GM18858 (cell line): ENCODE measurements at regions not wholly inside any gene's neighbourhood (a gene's known extent, or its start where the extent isn't known, plus 50 kb on each side); places are given as distances from the start of the nearest gene placed in this dataset.
"Not testable (repeated sequence)": the region's sequence is repeated elsewhere in the genome, so short reads cannot be mapped to it uniquely, and the experiment has no call there.

Source experiments
- ATAC-seq: cut with Tn5 transposase; IDR thresholded peaks from one replicate; pipeline ENCODE4 v1.9.1; 2021; ENCODE audit not compliant: unreplicated experiment

DNA sequence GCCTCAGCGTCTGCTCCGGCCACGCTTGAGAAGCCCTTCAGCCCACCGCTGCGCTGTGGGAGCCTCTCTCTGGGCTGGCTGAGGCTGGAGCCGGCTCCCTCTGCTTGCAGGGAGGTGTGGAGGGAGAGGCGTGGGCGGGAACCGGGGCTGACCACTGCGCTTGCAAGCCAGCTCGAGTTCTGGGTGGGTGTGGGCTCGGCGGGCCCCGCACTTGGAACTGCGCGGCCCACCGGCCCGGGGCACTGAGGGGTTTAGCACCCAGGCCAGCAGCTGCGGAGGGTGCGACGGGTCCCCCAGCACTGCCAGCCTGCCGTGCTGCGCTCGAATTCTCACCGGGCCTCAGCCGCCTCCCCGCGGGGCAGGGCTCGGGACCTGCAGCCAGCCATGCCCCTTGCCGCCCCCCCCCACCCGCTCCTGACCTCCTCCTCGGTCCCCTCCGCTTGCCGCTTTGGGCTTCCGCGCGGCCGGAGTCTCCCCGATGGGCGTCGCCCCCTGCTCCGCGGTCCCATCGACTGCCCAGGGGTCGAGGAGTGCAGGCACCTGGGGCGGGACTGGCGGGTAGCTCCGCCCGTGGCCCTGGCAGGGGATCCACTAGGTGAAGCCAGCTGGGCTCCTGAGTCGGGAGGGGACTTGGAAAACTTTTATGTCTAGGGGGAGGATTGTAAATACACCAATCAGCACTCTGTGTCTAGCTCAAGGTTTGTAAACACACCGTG, 106.7 kb downstream of the RAP2B start:
- no peak for ATAC-seq

DNA sequence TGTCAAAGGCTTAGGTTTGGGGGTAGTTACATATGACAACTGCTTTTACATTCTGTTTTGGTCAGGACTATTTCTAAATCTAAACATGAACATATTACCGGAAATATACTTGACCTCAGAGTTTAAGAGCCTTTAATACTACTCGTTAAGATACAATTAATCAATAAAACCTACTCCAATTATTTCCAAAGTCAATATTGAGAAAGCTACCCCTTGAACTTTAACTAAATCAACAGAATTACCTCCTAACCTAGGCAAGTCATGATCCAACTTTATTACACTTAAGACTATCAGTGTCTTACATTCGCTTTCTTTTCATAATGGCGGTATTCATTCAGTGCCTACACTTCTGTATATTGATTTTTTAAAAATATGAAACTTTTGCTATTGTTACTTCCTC, 107.7 kb downstream of the RAP2B start:
- no peak for ATAC-seq

DNA sequence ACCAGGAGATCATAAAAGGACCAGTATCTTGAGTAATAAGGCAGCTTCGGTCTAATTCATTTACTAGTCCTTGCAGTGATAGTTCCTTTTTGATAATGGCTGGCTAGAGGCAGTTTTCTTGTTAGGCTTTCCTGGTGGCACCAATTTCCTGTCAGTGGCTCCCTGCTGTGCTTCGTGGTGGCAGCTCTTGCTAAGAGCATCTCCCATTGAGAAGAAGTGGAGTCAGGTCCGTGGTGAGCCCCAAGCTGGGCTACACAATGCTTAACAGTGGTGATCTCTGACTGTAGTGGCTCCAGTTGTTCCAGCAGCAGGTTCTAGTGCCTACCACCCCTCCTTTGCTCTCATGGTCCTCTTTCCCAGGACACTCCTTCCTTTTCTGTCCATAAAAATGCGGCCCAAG, 111.2 kb downstream of the RAP2B start:
- no peak for ATAC-seq

DNA sequence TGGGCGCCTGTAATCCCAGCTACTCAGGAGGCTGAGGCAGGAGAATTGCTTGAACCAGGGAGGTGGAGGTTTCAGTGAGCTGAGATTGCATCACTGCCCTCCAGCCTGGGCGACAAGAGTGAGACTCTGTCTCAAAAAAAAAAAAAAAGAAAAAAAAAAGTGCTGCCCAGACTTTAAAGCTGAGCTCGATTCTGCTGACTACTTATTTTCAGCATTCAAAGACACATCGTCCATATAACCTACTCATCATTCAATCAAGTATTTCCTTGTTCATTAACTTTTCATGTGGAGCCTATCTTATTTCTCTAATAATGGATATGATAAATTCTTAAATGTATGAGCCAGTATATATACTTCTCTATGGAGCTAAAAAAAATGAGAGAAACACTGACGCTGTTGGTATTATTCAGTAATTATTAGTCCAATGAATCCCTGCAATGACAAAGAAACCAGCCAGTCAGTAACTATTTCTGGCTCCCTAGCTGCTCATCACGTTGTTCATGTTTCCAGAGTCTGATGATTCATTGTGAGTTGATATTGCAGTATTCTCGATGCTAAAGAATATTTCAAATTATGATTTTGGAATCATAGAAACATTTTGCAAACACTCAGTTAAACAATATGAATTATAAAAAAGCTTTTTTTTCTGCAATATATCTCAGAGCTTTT, 111.9 kb downstream of the RAP2B start:
- ATAC-seq = no peak

DNA sequence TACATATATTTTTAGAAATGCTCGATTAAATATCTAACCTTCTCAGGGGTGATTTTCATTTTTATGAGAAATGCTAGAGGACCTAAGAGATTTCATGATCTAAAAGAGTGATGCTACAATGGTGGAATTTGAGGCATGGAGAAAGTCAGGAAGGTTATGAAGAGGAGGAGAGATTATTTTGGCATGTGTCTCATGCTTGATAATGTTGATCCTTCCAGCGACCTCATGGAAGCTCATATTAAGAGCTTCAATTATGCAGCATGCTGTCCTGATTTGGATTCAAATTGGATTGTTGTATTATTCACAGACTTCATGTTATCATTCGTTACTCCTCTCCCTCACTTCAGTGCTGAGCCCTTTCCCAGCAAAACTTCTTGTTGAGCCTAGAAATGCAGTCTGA, 112.5 kb downstream of the RAP2B start:
- no peak for ATAC-seq

DNA sequence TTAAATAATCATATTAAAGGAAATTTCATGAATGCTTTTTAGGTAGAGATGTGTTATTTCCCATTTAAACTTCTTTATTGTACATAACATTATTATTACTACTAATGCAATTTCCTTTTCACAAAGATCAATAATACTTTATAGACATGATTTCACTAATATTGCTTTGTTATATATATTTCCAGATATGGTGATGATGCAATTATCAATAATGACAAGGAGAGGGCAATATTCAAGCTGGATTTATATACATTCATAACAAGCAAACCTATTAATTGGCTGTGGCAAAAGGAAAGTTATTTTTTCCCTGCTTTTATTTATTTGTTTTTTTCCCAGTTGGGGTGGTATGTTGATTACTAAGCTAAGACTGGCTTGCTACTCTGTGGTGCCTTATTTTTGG, 113.5 kb downstream of the RAP2B start:
- no peak for ATAC-seq

DNA sequence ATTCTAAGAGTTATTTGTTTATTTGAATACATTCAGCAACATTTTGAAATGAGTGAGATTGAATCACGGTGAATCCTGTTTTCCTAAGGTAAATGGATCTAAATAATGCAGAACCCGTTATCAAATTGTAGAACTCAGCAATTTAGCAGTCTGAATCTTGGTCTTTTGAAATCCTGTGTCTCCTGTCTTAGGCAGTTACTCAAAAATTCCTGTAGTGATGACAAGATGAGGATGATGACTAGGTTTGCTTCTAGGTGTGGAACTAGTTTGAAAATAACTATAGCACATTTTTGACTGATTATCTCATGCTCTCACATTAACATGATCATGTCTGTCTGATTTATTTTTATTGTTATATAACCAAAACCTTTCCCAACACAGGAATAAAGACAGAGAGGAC, 115.0 kb downstream of the RAP2B start:
- ATAC-seq = no peak

DNA sequence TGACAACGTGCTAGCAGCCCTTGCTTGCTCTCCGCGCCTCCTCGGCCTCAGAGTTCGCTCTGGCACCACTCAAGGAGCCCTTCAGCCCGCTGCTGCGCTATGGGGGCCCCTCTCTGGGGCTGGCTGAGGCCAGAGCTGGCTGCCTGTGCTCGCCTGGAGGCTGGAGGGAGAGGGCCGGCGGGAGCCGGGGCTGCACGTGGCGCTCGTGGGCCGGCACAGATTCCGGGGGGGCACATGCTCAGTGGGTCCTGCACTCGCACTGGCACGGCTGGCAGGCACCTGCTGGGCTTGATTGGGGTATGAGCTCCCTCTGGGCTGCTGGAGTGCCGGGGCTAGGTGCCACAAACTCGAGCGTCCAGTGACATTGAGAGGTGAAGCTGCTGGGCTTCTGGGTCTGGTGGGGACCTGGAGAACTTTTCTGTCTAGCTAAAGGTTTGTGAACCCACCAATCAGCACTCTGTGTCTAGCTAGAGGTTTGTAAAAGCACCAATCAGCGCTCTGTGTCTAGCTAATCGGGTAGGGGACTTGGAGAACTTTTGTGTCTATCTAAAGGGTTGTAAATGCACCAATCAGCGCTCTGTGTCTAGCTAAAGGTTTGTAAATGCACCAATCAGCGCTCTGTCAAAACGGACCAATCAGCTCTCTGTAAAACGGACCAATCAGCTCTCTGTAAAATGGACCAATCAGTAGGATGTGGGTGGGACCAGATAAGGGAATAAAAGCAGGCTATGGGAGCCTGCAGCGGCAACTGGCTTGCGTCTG, 119.4 kb downstream of the RAP2B start:
- not testable (repeated sequence) for ATAC-seq

DNA sequence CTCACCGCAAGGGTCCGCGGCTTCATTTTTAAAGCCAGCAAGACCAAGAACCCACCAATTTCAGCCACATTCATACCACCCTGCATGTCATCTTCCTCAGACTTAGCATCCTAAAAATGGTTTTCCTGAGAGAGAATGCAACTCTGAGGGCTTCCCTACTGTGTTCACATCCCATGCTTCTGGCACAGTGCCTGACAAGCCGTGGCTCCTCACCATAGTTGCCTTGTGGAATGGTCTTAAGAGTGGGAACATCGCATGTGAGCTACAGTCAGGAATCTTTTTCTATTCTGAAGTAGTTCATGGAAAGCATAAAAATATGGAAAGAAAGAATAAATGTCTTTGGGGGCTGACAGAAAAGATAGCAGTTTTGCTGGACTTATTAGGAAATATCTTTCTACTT, 120.3 kb downstream of the RAP2B start:
- no peak for ATAC-seq

DNA sequence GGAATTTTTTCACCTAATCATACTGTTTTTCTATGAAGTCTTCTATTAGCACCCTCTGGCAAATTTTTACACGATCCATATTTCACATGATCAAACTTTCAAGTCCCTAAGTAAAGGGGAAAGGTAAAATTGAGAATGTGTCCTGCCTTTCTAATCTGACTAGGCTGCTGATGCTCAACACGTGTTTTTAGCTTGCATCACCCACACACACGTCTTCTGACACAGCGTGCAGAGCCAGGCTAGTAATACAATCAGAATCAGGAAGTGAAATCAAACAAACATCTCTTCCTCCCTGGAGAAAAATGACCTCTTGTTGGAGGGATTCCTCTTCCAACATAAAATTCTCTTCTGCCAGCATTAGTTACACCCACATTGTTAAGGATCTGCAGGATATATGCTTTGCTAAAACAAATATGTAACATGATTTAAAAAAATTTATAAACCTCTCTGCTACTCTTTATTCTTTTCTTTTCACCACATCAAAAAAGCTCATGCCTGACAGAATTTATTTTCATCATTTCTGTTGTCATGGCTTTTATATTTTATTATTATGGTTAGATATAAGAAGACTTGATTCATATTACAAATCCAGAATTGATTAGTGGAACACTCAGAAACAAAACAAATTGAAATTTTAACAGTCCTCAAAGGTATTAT, 122.4 kb downstream of the RAP2B start:
- ATAC-seq = peak; percentile 64

DNA sequence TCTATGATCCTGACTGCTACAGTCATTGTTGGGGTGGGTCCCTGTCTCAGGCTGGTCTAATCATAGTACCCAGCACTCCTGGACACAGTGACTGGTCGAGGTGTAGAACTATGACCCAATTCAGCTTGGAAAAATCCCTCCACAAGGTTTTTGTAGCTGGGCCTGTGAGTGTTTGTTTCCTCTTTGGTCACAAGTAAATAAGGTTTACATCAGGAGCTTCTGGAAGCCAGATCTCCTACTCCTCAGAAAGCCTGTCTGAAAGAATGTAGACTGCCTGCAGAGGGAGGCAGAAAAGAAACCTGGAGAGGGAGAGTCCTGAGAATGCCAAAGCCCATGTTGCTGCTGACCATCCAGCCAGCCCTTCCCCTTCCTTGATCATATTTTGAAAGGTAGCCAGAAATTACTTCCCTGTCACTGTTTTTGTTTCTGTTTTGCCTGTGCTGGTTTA, 123.2 kb downstream of the RAP2B start:
- ATAC-seq = no peak

DNA sequence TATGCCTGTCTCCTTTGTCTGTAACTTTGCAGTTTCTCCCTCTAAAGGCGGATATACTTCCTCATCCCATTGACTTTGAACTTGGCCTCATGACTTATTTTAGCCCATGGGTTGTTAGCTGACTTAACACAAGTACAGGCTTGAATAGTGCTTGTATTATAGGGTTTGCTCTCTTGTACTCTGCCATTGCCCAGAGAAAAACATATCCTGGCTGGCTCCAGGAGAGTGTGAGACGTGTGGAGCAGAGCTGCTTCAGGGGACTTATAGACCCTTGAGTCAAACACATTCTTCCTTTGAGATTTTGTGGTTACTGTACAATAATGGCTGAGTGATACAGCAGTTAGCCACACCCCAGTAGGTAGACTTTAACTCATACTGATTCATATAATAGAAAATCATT, 124.0 kb downstream of the RAP2B start:
- no peak for ATAC-seq

DNA sequence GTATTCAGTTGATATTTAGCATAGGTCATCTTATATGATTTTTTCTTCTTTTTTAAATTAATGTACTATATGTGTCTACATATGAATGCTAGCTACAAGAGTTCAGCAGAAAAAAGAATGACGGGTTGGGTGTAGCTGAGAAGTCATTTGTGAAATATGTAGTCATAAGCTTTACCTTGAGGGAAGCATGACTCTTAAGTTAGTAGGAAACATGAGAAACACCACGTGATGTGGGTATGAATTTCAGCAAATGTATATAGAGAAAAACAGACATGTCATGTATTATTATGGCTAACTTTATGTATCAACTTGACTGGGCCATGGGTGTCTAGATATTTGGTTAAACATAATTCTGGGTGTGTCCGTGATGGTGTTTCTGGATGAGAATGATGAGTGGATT, 125.0 kb downstream of the RAP2B start:
- no peak for ATAC-seq

DNA sequence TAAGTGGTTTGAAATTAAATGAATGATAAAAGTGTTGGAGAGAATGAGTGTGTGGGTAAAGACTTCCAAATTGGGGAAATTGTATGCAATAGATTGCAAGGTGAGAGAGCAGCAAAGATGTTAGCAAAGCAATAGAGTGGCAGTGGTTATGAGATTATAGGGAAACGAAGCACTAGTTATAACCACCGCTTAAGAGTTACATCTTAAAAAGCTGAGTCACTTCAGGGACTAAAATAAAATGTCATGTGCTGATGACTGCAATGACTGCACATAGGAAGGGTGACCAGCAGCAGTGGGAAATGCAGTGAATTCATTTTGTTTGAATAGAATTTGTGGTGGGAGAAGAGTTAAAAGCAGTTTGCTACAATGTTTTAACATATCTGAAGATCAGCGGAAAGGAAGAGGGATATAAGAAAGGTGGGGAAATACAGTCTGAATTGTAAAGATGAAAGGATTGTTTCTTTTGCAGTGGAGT, 127.3 kb downstream of the RAP2B start:
- no peak for ATAC-seq

DNA sequence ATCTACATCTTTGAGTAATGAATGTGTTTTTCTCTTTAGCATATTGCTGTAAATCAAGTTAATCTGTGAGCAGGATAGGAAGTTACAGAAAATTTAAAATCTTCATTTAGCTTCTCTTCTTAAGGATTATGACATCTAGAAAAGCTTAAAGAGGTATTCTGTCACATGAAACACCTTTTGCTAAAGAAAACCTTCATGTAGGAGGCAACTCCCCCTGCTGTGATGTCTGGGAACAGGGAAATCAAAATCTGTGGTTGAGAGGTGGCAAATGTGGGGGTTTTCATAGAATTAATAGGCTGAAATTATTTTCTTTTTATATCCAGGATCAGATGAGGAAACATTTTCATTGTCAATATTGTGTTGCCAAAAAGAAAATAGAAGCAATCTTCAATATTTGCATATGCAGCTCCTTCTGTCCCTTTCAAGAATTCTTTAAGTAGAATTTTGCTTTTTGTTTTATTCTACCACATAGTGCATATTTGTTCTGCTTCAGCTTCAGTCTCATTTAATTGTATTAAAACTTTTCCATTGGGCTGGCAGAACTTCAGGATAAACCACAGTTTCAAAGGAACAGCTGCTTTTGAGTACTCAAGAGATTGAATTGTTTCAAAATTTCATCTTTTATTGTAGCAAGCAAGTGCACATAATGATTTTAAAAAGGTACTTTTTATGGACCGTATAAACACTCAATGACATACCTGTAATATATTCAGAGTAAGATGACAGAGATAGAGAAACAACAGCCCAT, 128.4 kb downstream of the RAP2B start:
- no peak for ATAC-seq

DNA sequence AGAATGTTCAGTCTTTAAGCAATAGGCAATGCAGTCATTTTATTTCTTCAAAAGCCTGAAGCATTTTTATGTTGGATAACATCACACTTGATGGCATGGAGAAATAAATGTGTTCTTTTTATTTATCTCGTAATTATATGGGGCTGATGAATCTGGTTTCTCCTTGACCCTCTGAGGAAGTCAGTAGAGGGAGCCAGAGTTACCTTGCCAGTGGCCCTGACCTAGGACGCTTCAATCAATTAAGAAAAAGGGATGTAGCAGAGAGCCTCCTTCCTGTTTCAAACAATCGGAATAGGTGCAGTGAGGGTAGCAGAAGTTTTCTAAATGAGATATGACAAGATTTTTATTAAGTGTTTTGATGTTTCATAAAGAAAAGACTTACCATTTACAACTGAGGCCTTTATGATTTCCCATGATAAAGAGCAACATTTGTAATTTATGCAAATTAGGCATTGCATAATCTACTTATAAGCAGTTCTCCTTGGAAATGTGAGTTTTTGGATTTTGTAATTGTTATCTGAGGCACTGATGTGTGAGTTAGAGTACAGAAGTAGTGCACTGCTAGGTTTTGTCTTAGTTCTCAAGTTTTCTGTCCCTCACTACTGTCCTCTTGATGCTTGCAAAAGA, 129.1 kb downstream of the RAP2B start:
- ATAC-seq = no peak

DNA sequence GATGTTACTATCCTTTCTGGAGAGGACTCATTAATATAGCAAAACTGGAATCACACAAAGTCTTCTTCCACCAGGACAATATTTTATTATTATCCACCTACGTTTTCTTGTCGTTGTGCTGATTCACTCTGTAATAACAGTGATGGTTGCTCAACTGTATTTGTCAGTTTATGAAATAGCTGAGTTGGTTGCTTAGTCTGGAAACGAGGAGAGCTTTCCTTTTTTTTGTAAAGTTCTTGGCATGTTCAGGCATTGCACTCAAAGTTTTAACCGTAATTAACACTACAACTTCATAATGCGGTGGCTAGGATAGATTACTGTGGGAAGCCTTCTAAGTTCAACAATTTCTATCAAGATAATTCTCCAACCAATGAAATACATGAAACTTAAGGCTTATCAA, 131.2 kb downstream of the RAP2B start:
- no peak for ATAC-seq

DNA sequence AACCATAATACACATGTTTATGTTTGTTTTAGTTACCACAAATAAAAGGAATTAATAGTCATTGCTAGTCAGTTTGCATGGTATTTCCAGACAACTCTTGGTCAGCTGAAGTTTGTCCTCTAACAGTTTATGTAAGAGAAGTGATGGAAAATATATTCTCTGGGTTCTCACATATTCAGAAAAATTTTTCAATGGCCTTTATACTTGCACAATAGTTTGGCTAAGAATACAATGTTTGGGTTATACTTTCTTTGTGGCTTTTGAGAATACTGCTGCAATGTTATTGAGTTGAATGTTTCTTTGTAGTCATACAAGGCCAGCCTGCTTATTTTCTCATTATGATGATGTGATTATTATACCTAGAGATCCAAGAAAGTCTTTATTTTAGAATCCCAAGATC, 133.9 kb downstream of the RAP2B start:
- ATAC-seq = no peak

DNA sequence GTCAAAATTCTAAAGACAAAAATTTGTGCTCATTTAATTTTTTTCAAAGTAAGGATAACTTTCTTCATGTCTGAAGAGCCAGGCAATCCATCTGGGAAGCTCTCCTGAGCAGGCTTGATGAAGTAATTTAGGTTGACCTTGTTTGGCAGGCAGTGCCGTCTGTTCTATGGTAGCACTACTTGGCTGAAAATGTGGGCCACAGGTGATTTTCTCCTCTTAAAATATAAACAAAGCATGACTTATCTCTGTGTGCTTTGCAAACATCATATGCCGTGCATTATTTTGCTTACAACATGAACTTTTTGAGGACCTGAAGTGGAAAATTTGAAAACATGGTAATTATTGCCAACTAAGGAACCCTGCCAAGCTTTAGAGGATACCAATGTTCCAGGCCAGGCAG, 143.2 kb downstream of the RAP2B start:
- ATAC-seq = no peak

DNA sequence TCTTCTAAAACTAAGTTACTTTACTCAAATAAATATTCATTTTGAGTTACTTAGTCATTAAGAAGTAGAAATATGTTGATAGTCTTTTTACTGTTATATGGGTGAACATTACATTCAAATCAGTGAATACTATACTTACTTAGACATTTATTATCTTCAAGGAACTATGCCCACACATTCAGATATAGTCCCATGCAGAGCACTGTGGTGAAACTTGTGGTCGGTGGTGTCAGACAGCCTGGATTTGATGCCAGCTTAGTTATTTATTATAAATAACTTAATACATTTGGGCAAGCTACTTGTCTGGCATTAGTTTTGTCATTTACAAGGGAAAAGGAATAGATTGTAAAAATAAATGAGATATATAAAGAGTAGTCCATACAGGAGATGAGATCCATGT, 149.5 kb downstream of the RAP2B start:
- no peak for ATAC-seq
